HepG2 (cell line): ENCODE measurements at regions not wholly inside any gene's neighbourhood (a gene's known extent, or its start where the extent isn't known, plus 50 kb on each side); places are given as distances from the start of the nearest gene placed in this dataset.
A peak's percentile ranks its signal among the peaks of the same experiment; 100 is the strongest.

Experiments used
- AKAP8 ChIP-seq: sonication (generic); formaldehyde crosslinking; IDR thresholded peaks from 2 replicates; pipeline ENCODE4 v1.5.1; 2020; ENCODE audit warnings: mild to moderate bottlenecking, missing genetic modification reagents
- DNMT3B ChIP-seq: conservative IDR thresholded peaks from 2 replicates; pipeline ENCODE4 v1.6.1; 2016; ENCODE audit warnings: missing biosample characterization, control low read depth
- FIP1L1 ChIP-seq: fragments of 200-400 bp; formaldehyde crosslinking; IDR thresholded peaks from 2 replicates; pipeline ENCODE4 v1.6.1; 2018; ENCODE audit warnings: low read depth, mild to moderate bottlenecking, low read length, moderate library complexity, borderline replicate concordance; ENCODE audit not compliant: insufficient read depth
- MIXL1 ChIP-seq: IDR thresholded peaks from 2 replicates; pipeline ENCODE4 v1.6.1; 2016
- SETDB1 ChIP-seq: sonication (generic); formaldehyde crosslinking; IDR thresholded peaks from 2 replicates; pipeline ENCODE4 v1.5.1; 2020; ENCODE audit warnings: missing genetic modification reagents, mild to moderate bottlenecking, borderline replicate concordance
- TFDP2 ChIP-seq: sonication (generic); formaldehyde crosslinking; IDR thresholded peaks from 2 replicates; pipeline ENCODE4 v1.4.0; 2020; ENCODE audit warnings: missing genetic modification reagents
- ZNF10 ChIP-seq: sonication (generic); formaldehyde crosslinking; IDR thresholded peaks from 2 replicates; pipeline ENCODE4 v1.4.0; 2020; ENCODE audit warnings: mild to moderate bottlenecking, low read depth, missing genetic modification reagents, borderline replicate concordance
- ZNF256 ChIP-seq: sonication (generic); formaldehyde crosslinking; conservative IDR thresholded peaks from 2 replicates; pipeline ENCODE4 v1.4.0; 2020; ENCODE audit warnings: missing genetic modification reagents
- ZNF263 ChIP-seq: sonication (generic); formaldehyde crosslinking; IDR thresholded peaks from 2 replicates; pipeline ENCODE4 v1.4.0; 2020; ENCODE audit warnings: missing genetic modification reagents
- ZNF367 ChIP-seq: sonication (generic); formaldehyde crosslinking; IDR thresholded peaks from 2 replicates; pipeline ENCODE4 v1.4.0; 2020; ENCODE audit warnings: missing genetic modification reagents, borderline replicate concordance
- ZNF556 ChIP-seq: sonication (generic); formaldehyde crosslinking; IDR thresholded peaks from 2 replicates; pipeline ENCODE4 v1.4.0; 2020; ENCODE audit warnings: mild to moderate bottlenecking, missing genetic modification reagents, borderline replicate concordance
- ZNF562 ChIP-seq: sonication (generic); formaldehyde crosslinking; IDR thresholded peaks from 2 replicates; pipeline ENCODE4 v1.8.0; 2022; ENCODE audit warnings: missing genetic modification reagents, borderline replicate concordance
- ZNF768 ChIP-seq: sonication (generic); formaldehyde crosslinking; IDR thresholded peaks from 2 replicates; pipeline ENCODE4 v1.4.0; 2020; ENCODE audit warnings: missing genetic modification reagents
- TF ChIP-seq, protein P1 (sequence below), 2 experiments: sonication (generic) in 1 of 2; formaldehyde crosslinking in 1 of 2; IDR thresholded peaks; 2 replicates each; pipeline versions ENCODE4 v1.4.0 to v1.6.1; 2016 to 2020; ENCODE audit warnings: borderline replicate concordance in 1 of 2, low read depth in 1 of 2, mild to moderate bottlenecking in 1 of 2, missing genetic modification reagents in 1 of 2
- TF ChIP-seq, protein P2 (sequence below): IDR thresholded peaks from 2 replicates; pipeline ENCODE4 v1.4.0; 2020; ENCODE audit warnings: mild to moderate bottlenecking, missing genetic modification reagents
- TF ChIP-seq, protein P3 (sequence below): sonication (generic); formaldehyde crosslinking; IDR thresholded peaks from 2 replicates; pipeline ENCODE4 v1.4.0; 2020; ENCODE audit warnings: missing genetic modification reagents

- TF ChIP-seq, protein P1, sequence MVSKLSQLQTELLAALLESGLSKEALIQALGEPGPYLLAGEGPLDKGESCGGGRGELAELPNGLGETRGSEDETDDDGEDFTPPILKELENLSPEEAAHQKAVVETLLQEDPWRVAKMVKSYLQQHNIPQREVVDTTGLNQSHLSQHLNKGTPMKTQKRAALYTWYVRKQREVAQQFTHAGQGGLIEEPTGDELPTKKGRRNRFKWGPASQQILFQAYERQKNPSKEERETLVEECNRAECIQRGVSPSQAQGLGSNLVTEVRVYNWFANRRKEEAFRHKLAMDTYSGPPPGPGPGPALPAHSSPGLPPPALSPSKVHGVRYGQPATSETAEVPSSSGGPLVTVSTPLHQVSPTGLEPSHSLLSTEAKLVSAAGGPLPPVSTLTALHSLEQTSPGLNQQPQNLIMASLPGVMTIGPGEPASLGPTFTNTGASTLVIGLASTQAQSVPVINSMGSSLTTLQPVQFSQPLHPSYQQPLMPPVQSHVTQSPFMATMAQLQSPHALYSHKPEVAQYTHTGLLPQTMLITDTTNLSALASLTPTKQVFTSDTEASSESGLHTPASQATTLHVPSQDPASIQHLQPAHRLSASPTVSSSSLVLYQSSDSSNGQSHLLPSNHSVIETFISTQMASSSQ (IDR thresholded peaks at IDR 0.05; ENCODE audit: low read depth), result no peak
- TF ChIP-seq, protein P1 (CRISPR knock-in tag; IDR thresholded peaks at IDR 0.05; ENCODE audit: borderline replicate concordance), result no peak
- no peak for TF ChIP-seq ZNF556 (CRISPR knock-in tag)
- TF ChIP-seq, protein P2, sequence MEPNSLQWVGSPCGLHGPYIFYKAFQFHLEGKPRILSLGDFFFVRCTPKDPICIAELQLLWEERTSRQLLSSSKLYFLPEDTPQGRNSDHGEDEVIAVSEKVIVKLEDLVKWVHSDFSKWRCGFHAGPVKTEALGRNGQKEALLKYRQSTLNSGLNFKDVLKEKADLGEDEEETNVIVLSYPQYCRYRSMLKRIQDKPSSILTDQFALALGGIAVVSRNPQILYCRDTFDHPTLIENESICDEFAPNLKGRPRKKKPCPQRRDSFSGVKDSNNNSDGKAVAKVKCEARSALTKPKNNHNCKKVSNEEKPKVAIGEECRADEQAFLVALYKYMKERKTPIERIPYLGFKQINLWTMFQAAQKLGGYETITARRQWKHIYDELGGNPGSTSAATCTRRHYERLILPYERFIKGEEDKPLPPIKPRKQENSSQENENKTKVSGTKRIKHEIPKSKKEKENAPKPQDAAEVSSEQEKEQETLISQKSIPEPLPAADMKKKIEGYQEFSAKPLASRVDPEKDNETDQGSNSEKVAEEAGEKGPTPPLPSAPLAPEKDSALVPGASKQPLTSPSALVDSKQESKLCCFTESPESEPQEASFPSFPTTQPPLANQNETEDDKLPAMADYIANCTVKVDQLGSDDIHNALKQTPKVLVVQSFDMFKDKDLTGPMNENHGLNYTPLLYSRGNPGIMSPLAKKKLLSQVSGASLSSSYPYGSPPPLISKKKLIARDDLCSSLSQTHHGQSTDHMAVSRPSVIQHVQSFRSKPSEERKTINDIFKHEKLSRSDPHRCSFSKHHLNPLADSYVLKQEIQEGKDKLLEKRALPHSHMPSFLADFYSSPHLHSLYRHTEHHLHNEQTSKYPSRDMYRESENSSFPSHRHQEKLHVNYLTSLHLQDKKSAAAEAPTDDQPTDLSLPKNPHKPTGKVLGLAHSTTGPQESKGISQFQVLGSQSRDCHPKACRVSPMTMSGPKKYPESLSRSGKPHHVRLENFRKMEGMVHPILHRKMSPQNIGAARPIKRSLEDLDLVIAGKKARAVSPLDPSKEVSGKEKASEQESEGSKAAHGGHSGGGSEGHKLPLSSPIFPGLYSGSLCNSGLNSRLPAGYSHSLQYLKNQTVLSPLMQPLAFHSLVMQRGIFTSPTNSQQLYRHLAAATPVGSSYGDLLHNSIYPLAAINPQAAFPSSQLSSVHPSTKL, result peak; percentile 36
- no peak for TF ChIP-seq ZNF768 (CRISPR knock-in tag)
- TF ChIP-seq SETDB1 (CRISPR knock-in tag), result no peak
- TF ChIP-seq ZNF256 (CRISPR knock-in tag), result no peak
- no peak for TF ChIP-seq ZNF10
- no peak for TF ChIP-seq DNMT3B
- no peak for TF ChIP-seq TFDP2 (CRISPR knock-in tag)
- no peak for TF ChIP-seq ZNF562
- TF ChIP-seq AKAP8 (CRISPR knock-in tag), result no peak
- no peak for TF ChIP-seq ZNF263
- TF ChIP-seq FIP1L1, result no peak
- 0 out of 2 replicates have a peak, but pooled peaks have one; percentile 14 for TF ChIP-seq MIXL1 (CRISPR knock-in tag)
- TF ChIP-seq ZNF367 (CRISPR knock-in tag), result no peak
- TF ChIP-seq, protein P3, sequence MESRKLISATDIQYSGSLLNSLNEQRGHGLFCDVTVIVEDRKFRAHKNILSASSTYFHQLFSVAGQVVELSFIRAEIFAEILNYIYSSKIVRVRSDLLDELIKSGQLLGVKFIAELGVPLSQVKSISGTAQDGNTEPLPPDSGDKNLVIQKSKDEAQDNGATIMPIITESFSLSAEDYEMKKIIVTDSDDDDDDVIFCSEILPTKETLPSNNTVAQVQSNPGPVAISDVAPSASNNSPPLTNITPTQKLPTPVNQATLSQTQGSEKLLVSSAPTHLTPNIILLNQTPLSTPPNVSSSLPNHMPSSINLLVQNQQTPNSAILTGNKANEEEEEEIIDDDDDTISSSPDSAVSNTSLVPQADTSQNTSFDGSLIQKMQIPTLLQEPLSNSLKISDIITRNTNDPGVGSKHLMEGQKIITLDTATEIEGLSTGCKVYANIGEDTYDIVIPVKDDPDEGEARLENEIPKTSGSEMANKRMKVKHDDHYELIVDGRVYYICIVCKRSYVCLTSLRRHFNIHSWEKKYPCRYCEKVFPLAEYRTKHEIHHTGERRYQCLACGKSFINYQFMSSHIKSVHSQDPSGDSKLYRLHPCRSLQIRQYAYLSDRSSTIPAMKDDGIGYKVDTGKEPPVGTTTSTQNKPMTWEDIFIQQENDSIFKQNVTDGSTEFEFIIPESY (CRISPR knock-in tag), result no peak
Observed at GRCh38 chr3:148631124-148631903, 66.4 kb upstream of the AGTR1 start (continued).
